ELF-1 (cell line): ENCODE measurements at regions not wholly inside any gene's neighbourhood (a gene's known extent, or its start where the extent isn't known, plus 50 kb on each side); places are given as distances from the start of the nearest gene placed in this dataset.

Experiments used
- DNase-seq: peaks from one replicate; pipeline ENCODE4 v3.0.0-alpha.2; 2016; ENCODE audit warnings: low read depth, low spot score

DNA sequence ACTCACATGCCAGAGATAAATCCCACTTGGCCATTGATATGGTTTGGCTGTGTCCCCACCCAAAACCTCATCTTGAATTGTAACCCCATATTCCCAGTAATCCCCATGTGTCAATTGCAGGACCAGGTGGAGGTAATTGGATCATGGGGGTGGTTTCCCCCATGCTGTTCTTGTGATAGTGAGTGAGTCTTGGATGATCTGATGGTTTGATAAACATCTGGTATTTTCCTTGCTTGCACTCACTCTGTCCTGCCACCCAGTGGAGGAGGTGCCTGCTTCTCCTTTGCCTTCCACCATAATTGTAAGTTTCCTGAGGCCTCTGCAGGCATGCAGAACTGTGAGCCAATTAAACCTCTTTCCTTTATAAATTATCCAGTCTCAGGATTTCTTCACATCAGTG lies 50.4 kb upstream of the B3GAT2 start:
- peak; percentile 6 for DNase-seq

DNA sequence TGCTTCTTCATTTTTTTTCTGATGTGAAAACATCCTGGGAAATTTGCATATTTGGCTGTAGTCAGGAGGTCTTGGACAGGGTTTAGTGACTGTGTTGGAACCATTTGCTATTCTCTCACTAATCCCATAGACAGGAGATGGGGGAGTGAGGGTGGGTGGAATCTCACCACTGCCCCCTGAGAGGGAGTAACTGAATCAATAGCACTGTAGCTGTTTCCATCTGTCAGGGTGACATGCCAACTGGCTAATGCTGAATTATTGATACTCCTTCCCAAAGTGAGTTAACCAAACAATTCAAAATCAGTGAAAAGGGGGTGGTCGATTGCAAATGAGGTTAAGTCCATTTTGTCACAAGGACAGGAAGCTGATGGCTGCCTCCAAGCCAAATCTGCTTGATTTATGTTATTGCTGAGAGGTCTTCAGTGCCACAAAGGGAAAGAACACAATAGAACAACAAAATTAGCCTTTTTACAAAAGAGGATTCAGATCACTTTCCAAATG lies 55.1 kb upstream of the B3GAT2 start:
- no peak for DNase-seq

DNA sequence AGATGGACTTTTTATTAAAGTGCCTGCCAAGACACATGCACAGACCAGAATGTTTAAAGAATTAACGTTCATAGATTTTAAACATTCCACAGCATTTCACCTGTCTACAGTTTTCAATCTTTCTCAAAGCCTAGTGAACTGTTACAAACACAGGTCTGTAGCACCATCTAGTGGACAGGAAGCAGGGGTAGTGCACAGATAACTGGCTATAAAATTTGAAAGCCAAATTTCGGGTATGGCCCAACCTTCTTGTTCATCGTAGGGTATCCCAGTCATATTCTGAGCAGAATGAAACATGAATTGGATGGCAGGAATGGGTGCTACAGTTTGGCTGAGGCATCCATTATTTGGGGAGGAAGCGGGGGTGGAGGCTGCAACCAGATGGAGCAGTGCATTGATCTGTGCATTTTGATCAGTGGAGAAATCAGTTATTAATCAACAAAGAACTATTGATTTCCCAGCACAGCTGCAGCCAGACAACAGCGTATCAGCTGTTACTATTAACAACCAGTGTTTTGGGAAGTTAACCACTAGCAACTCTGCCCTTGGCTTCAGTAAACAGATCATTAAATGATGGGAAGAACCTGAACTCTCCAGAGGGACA lies 56.1 kb upstream of the B3GAT2 start:
- DNase-seq, result peak; percentile 3

DNA sequence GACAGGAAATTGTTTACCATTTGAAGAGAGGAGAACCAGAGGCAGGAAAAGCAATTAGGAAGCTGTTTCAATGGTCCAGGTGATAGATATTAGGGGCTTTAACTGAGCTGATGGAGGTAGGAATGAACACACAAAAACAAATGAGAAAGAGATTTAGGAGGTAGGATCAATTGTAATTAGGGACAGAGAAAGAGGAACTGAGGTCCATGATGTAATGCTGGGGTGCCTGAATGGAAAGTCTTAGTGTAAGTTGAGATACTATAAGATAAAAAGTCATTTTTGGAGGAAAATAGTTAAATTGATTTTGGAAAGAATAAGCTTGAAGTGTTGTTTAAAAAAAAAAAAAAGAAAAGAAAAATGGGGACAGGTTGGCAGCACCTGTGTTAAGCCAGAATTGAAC lies 58.5 kb upstream of the B3GAT2 start:
- no peak for DNase-seq

DNA sequence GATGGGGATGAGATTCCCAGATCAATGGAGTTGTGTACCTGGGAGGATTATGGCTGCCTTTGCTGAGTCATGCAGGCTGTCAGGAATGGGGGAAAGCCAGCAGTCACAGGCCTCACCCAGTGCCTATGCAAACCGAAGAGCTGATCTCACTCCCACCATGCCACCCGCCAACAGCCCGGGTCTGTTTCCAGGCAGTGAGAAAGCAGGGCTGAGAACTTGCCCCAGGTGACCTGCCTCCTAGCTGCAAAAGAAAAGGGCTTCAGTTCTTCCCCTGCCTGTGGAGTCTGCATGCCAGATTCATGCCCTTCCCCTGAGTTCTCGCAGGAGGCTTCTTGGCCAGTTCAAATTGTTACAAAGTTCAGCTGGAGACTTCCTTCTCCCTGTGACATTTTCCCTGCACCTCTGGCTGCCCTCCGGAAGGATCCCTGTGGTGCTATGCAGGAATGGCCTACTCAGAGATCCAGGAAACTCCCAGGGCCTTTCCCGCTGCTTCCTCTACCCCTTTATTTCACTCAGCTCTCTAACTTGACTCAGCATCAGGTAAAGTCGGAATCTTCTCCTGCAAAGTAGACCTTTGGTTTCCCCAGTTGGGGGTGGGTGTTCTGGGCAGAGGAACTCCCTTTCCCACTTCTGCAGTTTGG lies 71.5 kb upstream of the B3GAT2 start:
- DNase-seq, result peak; percentile 38

DNA sequence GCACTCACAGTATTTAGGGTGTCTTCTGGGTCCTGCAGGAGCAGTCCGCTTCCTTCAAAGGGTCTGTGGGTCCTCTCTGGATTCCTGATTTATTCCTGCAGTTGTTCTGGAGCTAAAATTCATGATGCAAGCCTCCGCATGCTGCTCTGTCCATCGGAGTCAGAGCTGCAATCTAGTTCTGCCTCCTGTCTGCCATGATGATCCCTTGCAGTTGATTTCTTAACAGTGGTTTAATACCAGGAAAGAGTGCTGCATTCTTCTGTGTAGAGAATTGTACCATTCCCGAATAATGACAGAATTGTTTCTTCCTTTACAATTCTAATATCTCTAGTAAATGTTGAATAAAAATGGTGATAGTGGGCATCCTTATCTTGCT lies 72.0 kb upstream of the B3GAT2 start:
- no peak for DNase-seq

DNA sequence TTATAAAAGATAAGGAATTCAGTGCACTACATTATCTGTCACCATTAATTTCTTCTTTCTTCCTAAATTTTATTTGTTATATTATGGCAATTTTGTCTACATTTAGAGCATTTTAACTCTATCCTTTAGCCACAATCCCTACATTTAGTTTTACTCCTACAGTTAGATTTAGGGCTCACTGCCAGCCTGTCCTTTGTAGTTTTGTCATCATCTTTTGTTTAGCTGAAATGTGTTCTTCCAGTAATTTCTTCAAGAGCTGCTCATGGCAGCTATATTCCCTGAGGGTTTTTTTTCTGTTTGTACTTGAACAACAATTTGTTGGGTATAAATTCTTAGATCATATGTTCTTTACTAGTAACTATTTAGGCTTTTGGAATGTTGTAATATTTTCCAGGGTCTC lies 72.7 kb upstream of the B3GAT2 start:
- DNase-seq, result no peak

DNA sequence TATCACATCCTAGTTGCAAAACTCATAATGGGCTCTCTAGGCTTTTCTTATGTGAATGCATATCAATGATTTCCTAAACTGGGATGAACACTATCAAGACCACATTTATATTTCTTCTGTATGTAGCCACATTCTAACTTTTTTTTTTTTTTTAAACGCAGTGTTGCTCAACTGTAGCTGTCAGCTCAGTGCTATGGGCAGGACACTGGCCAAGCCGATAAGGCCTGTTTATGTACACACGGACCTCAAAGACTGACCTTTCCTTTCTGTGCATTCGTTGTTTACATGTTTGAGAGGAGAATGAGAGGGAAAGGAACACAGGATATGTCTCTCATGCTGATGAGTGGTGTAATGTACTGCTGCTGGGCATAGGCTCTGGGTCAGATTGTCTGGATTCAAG lies 75.1 kb upstream of the B3GAT2 start:
- no peak for DNase-seq

DNA sequence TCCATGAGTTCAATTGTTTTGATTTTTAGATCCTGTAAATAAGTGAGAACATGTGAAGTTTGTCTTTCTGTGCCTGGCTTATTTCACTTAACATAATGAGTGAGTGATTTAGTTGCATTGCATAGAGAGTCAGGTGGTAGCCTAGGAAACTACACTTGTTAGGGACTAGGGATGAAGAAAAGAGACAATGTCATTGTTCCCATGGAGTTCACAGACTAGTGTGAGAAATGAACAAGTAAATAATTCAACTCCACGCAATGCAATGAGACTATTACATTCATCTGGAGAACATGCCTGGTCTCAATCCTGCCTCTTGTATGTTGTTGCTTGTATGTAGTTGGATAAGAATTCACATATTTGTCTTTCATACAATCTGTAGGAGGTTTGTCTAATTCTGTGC lies 76.3 kb upstream of the B3GAT2 start:
- DNase-seq, result no peak

DNA sequence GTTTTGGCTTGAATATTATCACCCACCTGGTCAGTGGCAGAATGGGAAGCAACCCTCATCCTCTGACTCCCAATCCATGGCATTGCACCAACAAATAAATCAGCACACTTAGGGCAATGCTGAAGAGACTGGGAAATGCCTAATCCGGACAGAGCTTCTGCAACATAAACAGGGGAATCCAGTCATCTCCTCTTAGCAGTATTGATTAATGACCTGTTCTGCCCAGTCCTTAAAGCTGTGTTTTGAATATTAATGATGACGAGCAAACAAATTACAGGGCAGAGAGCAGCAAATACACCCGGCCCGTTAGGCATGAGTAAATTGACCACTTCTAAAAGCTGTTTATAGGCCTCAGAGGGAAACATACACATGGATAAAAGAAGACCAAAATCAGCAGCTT lies 77.0 kb upstream of the B3GAT2 start:
- DNase-seq, result no peak

DNA sequence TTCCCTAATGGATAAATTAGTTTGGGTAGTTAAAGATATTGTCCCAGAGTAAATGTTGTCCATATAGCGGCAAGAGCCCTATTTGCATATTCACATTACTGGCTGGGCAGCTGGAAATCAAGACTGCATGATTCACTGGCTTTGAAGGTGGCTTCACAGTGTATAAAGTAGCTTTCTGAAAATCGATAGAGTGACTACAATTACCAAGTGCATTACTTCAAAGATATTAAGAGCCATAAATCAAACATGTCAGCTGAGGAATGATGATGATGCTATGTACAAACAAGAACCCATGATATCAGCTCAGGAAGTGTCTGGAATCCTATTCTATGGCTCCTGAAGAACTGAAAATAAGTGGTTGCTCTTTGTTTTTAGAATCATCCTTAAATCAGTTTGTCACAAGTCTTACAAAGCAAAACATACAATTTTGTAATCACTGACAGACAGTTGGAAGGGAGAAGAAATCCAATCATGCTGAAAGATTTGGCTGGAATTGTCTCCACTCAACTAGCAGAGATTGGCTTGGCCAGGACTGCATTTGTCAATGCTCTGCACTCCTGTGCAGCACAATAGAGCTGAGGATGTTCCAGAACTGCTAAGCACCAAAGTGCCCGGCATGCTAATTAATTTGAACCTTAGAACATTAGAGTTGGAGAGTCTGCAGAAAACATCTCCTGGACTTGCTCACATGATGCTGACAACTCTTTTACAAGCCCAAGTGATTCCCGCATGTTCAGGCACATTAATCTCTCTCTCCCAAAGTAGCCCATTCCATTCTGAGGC lies 77.9 kb upstream of the B3GAT2 start:
- DNase-seq, result no peak

DNA sequence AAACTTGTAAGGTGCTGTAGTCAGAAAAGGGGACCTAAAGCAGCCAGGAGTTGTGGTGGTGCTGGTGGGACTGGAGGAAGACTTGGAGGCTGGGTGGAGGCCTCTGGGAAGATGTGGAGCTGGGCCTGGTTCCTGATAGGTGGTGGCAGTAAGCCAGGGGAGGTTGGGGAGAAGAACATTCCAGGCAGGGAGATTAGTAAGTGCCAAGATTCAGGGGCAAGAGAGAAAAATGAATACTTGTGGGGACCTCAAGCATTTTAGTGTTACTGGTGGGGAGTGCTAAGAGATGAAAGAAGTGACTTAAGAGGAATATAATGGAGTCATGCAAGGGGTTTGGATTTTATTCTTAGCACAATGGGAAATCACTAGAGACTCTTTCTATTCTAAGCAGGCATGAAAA lies 79.0 kb upstream of the B3GAT2 start:
- DNase-seq, result no peak

DNA sequence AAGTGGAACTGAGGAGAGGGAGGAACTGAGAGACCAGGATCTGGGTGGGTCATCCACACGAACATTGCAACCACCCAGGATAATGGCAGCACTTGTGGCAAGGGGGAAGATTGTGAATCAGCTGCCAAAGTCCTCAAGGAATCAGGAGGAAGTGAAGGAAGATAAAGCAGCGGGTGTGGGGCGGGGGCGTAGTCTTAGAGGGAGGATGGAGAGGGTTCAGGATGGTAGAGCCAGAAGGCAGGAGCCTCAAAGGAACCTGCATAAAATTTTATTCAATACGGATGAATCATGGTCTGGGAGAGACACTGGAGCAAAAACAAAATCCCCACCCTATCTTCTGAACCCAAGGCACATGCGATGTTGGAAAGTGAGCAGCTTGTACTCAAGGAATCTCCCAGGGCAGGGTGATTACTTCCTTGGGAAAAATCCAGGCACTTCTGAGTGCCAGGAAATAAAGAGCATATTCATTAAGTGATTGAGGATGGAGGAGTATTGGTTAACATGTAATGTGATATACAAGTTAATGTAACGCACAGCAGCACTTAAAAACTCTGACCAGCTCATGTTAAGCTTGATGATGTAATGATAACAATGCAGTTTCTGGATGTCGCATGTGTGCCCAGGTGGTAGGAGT lies 82.0 kb upstream of the B3GAT2 start:
- DNase-seq, result no peak

DNA sequence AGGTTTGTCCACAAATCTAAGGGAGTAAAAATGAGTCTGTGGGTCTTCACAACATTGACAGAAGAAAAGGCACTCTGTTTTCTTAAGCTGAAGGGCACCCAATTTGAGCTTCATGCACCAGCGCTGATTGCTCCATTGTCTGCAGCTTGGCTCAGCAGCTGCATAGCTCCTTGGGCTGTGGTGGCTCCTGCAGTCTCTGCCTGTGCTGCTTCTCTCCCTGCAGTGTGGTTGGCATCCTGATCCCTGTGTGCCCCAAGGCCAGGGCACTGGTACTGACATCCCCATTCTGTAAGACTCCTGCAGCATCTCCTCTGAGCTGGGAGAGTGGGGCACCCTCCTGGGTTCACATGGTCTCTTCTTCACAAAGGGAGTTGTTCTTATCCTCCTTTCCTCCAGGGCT lies 83.2 kb upstream of the B3GAT2 start:
- no peak for DNase-seq

DNA sequence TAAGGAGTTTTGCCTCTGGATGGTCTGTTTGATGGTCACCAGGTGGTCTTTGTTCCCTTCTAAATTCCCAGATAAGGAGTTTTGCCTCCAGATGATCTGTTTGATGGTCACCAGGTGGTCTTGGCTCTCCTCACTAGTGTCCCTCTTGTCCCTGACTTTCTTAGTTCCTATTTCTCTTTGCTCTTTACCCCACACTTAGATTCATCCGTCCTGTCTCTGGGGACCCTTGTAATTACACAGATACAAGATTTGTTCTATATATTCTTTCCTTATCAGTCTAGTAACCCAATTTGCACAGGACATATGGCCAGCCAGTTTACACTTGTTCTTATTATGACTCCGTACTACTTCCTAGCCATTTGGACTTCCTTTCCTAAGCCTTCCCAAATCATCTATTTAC lies 84.0 kb upstream of the B3GAT2 start:
- DNase-seq, result no peak

DNA sequence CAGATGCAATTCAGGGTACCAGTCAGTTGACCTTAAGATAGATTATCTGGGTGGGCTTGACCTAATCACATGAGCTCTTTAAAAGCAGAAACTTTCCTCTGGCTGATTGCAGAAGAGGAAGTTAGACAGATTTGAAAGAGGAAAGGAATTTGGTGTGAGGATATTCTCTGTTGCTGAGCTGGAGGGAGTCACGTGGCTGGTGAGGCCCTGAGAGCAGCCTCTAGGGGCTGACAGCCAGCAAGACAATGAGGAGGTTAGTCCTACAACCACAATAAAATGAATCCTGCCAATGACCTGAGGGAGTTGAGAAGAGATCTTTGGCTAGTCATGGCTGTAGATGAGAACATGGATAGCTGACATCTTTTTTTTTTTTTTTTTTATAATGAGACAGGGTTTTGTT lies 87.0 kb upstream of the B3GAT2 start:
- DNase-seq, result peak; percentile 18

DNA sequence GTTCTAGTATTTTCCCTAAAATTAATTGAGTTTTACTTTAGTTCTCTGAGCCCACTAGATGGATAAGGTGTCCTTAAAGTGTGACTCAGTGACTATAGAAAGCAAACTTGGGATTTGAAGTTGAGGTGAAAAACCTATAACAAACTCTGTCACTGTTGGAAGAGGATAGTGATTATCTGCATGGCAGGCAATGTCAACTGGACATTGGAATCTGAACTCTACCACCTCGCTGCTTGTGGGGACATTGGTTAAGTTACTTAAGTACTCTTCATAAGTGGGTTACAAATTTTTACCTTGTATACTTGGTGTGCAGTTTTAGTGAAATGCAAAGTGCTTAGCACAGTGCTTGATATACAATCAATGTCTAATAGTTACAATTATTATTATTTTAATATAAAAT lies 87.9 kb upstream of the B3GAT2 start:
- no peak for DNase-seq

DNA sequence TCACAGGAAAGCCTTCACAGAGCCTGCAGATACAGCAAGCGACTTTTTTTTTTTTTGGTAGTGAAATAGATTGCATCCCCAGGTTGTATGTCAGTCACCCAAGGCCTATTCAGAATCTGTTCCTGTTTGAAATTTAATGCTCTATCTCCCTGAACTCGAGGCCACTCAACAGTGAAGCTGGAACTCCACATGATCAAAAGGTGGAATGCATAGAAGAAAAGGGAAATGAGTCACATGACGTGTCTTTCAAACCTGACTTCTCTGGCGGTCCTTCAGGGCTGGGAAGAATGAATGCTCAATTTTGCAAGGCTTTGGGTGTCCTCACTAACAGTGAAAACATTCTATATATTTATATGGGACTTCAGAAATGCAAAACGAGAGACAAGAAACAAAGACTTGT lies 88.4 kb upstream of the B3GAT2 start:
- DNase-seq, result no peak

DNA sequence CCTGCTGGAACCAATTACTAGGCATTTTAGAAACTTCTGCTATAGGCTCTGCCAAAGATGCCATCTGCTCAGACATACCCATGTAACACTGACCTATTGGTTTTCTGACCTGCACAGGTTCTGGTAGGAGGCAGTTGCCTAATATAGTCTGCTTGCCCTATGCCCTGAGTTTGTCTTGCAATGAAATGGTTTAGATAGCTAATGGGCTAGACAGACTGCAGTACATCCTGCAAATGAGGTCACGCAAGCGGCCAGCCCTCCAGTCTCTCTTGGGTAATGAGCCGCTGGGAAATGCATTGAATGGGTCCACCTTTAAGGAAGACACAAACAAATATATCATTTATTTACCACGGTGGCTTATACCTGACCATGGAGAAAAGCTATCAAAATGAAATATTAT lies 90.6 kb upstream of the B3GAT2 start:
- no peak for DNase-seq

DNA sequence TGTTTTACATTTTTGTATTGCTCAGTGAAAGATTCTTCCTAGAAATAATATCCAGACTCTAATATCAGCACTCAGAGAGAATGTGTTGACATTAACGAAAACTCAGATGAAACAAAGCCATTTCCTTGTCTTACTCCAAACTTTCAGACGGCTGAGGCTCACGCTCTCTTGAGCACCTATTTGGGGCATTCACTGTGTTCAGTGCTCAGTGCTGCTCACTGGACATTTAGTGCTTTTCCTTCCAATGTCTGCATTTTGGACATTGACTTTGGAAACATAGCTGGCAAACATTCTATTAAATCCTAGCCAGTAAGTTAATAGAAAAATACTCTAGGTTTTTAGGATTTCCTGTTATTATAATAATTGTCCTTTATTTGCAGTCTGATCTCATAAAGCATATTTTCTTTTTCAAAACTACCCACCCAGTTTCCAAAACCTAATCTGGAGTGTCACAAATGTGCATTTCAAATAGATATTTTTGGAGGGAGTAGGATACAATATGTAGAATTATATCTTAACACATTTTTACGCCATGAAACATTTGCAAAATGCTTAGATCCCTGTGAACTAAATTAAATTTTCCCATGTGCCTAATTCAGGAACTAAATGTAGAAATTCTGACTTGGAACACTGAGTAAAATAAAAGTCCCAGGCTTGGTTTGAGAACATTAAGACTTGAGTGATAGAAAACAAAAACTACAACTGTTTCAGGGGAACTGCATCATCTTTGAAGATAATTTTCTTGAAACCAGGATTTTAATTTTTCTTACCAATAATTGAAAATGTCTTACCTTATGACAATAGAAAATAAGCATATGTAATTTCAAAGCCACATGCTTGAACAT lies 91.7 kb upstream of the B3GAT2 start:
- DNase-seq, result no peak

DNA sequence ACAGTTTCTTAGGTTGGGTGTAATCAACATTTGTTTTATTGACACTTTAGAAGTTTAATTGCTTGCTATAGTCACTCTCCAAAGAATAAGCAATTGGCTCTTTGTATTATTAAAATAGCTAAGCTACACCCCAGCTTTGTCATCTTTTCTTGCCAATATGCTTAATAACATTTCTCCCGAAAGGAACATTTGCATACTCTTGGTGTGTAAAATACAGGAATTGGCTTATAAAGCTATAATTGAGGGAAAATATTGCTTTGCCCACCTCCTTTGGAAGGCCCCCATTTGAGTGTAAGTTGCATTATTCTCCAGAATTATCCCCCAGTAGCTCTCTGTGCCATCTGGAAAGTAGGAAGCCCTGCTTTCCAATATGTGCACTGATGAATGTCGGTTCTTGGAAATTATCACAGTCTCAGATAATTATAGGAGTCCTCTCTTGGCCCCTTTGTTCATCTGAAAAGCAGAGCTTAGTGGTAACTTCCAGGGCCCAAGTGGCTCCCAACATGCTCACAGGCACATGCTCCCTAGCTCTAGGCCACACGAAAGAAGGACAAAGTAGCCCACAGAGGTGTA lies 92.4 kb upstream of the B3GAT2 start:
- DNase-seq, result no peak
